GM11168 (cell line): ENCODE measurements at regions not wholly inside any gene's neighbourhood (a gene's known extent, or its start where the extent isn't known, plus 50 kb on each side); places are given as distances from the start of the nearest gene placed in this dataset.
"Not testable (repeated sequence)": the region's sequence is repeated elsewhere in the genome, so short reads cannot be mapped to it uniquely, and the experiment has no call there.

Experiments used
- in situ Hi-C: fragments of 300-500 bp; cut with MboI; formaldehyde crosslinking; loops from one replicate; pipeline ENCODE4 v1.12.0; 2022; ENCODE audit warnings: low sequenced_read_pairs; ENCODE audit not compliant: unreplicated experiment

DNA sequence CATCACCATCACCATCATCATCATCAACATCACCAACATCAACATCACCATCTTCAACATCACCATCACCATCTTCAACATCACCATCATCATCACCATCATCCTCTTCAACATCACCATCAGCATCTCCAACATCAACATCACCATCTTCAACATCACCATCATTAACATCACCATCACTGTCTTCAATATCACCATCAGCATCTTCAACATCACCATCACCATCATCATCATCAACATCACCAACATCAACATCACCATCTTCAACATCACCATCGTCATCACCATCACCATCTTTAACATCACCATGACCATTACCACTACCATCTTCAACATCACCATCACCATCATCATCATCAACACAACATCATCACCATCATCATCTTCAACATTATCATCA, 267.2 kb downstream of the SP3 start:
- in situ Hi-C loops, result no loop called here

DNA sequence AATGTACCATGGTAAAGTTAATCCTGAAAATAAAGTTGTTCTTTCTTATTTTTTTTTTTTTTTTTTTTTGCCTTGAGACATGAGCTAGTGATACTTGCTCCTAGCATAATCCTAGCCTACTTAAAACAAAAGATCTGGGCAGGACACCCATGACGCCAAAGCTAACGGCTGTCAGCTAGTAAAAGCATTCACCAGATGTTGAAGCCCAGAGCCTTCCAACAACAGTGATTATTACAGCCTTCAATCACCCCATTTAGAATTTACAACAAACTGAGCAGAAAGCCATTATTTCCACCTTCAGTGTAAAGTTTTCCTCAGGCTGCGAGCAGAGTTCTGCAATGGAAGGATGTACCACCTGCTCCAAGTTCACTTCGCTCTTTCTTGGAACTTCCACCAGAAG, 259.5 kb downstream of the SP3 start:
- in situ Hi-C loops, result no loop called here

DNA sequence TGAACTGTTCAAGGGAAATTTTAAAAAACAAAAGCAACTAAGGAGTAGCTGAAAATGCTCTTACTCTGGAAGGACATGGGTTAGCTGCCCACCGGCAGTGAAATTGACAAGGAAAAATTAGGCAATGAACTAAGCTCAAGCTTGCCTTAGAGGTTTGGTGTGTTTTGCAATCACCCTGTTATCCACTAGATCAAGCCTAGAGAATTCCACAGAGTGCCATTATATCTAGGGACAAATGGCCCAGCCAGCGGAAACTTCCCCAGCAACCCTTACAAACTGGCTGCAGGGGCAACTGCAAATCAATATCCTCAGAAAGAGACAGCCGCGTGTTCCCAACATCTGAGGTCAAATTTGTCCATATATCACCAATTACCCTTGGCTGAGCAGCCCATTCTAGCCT, 258.2 kb downstream of the SP3 start:
- in situ Hi-C loops, result no loop called here

DNA sequence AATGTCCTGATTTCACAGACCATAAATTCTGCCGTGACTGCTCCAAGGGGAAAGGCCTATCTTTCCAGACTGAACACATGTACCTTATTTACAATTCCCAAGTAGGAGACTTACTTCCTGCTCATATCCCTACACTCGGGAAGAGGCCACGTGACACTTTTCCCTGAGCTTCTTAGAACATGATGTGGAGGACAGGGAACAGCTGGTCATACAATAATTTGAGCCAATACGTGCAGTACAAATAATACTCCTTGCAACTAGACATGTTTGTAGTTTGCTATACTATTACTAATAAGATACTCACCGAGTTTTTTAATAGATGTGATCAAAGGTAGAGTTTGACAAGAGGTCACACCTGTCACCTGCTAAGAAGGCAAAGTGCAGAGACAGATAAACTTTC, 256.4 kb downstream of the SP3 start:
- in situ Hi-C loops, result no loop called here

DNA sequence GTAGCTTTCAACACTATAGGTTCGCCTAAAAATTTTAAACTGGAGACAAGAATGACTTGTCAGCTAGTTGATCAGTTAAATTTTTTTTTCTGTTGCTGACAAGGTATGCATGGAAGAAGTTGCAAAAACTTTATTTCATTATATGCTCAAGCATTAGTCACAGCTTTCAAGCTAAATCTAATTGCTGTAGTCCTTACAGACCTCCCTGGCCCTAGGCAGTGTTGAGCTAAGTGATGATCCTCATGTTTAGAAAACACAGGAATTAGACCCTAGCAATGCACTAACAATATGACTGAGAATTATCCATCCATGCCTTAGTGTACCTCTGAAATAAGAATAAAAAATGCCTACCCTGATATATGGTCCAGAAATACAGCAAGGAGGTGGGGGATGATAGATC, 253.4 kb downstream of the SP3 start:
- in situ Hi-C loops, result no loop called here

DNA sequence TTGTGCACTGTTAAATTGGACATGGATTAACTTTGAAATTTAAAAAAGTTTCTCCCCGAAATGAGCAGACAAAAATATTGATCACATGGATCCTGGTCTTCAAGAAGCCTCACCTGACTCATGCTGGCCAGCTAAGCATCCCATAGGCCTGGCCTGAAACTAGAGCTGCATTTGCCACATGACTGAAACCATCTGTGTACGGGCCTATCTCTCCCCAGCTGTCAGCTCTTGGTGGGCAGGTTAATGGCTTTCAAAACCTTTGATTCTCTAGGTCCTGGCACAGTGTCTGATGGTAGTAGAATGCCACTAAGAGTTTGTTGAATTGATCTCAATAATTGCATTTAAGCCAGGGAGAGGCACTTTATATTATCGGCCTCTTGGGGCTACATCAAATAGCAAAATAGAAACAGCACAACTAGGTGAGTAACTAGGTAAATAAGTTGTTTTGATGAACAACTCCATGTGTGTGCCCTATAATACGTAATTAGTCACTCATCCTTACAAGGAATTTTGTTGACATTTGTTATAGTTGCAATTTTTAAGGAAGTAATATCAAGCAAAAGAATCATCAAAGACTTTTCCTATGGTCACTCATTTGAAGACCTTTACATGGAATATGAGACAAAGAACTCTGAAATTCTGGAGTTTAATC, 251.1 kb downstream of the SP3 start:
- in situ Hi-C loops, result no loop called here

DNA sequence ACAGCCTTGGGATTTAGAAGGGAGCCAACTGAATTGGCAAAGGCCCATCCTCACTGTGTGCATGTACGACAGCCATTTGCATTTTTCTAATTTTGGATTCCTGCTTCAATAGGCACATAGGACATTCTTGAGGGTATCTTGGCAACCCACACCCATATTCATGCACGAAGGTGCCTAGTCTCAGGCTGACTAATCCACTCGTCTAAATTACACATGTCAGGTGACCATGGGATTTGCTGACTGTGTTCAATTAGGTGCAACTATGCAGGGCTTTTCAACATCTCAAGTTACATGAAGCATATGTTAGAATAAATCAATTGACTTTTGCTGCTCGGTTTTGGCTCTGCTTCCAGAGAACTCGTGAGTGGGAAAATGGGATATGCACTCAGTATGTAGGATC, 249.7 kb downstream of the SP3 start:
- in situ Hi-C loops, result no loop called here

DNA sequence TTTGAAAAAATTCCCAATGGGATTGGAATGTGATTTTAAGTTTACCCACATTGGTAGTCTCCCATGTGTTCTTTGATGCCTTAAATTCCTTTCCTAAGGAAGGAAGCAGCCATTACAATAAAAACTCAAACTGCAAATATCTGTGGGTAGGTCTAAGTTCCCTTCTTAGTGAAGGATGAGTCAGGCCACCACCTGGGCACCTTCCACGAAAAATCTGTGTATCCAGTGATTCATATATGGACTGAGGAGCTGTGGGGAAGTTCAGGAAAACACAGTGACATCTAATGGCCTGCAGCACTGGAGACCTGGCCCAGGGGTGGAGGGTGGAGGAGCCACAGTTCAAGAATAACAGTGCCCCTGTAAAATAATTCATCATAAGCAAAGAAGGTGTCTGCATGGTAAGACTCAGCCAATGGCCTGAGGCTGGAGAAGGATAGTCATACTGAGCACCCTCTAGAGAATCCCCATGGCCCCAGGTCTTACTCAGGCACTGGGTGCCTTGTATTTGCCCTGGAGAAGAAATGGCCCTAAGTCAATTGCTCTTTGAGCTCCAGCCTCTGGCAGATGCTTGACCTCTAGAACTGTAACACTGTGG, 248.6 kb downstream of the SP3 start:
- in situ Hi-C loops, result no loop called here

DNA sequence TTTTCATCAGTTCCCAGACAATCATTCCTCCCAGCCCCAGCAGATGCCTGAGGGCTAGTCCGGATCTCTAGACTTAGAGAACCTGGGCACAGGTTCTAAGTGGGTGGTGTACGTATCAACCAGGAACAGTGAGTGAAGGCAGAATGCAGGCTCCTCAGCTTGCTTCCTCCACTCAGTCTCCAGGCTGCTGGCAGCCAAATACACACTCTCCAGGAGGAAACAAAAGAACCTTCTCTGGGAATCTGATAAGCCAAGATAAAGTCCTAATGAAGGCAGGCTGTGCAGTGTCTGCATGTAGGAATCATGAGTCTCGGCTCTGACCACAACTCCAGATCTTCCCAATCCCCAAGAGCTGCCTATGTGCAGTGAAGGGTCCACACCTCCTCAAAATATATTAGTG, 245.7 kb downstream of the SP3 start:
- in situ Hi-C loops, result no loop called here

DNA sequence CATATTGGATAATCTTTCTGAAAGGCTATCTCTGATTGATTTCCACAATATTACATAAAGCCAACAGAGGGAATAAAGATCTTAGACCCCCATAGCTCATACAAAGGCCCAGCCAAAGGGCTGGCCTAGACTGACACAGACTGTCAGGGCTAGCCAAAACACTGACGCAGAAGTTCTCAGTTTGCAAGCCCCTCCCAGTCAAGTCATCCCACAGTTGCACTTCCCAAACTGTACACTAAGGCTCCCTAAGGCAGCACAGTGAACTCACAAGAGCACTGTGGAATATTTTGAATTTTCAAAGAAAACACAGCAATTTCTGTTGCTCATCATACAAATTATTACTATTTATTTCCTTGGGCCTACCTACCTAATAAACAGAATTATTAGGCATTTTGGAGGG, 244.9 kb downstream of the SP3 start:
- in situ Hi-C loops, result no loop called here

DNA sequence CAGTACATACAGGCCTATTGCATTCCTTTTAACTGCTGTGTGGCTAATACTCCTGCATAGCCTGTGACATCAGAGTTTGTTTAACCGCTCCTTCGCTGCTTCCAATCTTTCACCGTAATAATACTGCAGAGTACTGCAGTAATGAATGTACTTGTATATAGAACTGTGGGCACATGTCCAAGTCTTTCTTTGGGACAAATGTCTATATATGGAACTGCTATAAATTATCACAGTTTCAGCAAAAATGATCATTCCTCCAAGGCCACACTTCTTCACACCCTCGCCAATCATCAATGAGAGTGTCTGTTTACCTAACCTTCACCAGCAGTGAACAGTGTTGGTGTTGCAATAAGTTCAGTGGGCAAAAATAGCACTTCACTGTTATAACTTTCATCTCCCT, 230.4 kb downstream of the SP3 start:
- in situ Hi-C loops, result no loop called here

DNA sequence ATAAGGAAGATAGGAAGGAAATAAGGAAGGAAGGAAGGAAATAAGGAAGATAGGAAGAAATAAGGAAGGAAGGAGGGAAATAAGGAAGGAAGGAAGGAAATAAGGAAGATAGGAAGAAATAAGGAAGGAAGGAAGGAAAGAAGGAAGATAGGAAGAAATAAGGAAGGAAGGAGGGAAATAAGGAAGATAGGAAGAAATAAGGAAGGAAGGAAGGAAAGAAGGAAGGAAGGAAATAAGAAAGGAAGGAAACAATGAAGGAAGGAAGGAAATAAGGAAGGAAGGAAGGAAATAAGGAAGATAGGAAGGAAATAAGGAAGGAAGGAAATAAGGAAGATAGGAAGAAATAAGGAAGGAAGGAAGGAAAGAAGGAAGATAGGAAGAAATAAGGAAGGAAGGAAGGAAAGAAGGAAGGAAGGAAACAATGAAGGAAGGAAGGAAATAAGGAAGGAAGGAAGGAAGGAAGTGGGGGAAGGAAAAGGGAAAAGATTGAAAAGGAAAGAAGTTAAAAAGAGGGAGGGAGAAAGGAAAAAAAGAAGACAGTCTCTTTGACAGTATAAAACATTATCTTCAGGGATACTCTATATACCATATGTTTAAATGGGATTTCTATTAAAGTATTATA, 227.1 kb downstream of the SP3 start:
- in situ Hi-C loops, result not testable (repeated sequence)

DNA sequence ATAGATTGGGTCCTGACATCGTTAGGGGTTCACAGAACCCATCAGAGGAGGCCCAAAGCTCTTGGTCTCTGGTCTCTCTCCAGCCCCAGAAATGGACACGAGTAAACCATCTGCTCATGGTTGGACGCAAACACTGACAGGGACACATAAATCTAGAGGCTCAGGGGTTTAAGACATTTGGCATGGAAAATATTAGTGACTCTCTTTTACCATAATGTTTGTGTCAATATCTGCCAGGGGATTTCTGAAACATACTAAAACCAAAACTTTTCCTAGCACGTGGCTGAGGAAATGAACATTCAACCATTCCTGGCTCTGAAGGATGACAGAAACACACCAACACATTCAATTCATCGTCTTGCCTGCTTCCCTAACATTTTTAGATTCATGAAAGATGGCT, 226.2 kb downstream of the SP3 start:
- in situ Hi-C loops, result no loop called here

DNA sequence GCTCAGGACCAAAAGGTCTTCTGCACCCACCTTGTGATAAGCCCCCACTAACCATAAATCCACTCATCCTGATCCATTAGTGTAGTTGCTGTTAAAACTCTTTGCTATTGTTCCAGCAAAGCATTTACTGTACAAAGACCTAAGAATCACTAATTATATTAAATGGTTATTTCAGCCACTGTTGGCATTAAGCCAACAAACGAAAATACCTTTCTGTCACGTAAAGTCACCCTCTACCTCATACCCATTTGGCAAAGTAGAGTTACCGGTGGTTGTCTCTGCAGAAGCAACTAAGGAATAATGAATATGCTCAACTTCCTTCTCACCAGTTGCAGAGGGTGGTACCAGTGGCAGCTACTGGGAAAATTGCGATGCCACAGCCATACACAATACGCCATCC, 224.5 kb downstream of the SP3 start:
- in situ Hi-C loops, result no loop called here

DNA sequence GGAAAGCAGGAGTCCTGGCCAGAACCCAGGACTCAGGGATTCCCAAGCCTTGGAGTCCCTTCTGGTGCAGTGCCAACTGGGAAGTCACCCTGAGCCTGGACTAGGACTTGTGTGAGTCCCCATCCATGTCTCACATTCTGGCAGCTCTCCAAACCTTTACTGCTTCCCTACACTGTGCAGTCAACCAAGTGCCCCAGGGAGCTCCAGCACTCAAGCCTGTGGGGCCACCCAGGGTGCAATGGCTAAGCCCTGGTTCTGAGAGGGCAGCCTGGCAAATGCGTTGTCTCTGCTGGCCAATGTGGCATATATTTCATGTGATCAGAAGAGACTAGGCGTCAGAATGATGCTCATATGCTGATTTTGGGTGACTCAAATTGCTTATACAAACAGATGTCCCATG, 223.4 kb downstream of the SP3 start:
- in situ Hi-C loops, result no loop called here

DNA sequence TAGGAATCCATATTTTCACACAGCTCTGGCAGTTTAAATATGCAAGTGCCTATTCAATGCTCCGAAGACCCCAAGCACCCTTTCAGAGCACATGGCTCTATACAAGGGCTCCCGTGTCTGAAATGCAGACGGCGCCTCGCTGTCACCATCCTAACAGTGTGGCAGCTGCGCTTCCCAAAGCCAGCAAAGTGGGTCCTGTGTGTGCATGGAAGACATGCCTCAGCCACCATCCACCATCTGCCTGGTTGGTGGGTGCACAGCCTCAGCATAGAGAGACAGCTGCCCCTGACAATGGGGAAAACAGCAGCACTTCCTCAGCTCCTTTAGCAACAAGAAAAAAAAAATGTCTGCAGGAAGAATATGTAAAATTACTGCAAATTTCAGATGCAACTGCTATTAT, 218.1 kb downstream of the SP3 start:
- in situ Hi-C loops, result no loop called here

DNA sequence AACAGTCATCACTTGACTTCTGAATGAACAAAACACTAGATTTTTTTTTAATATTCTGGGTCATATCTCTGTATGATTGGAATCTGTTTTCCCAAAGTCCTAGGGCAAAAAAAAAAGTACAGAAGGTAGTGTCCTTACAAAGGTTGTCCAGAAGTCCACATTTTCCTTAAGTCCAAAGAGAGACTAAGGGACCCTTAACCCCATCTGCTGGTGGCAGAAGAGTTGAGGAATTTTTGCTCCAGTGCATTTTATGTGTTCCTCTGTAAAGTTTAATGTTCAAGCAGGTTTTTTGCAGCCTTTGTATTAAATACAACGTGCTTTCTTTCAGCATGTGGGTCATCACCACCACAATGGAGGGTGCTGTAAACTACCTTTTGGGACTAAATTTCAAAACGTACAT, 215.9 kb downstream of the SP3 start:
- in situ Hi-C loops, result no loop called here

DNA sequence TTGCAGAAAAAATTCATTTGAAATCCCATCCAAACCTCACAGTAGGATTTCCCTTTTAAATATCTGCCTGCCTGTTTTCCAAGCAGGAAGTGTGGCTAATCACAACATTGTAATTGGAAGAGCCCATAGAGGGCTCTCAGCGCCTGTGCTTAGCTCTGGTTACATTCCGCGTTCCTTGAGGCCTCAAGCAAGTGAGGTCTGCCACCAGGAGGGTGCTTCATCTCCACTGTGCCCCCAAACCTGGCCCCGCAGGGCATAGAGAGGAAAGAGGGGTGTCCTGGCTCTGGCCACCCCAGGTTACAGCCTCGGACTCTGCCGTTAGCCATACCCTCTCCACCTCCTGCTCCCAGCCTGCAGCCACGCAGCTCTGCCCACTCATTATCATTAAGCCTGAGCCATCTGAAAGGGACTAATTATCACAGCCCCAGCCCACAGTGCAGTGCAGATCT, 214.8 kb downstream of the SP3 start:
- in situ Hi-C loops, result no loop called here

DNA sequence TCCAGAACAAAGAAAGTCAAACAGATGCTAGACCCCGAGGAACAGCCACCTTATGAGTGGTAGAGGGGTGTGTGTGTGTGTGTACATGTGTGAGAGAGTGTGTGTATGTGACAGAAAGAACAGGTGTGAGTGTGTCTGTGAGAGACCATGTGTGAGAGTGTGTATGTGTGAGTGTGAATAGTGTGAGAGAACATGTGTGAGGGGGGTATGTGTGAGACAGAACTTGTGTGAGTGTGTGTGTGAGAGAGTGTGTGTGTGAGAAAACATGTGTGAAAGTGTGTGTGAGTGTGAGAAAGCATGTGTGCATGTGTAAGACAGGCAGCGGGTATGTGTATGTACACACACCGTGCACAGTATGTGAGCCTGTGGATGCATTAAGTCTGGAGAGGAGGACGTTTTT, 214.3 kb downstream of the SP3 start:
- in situ Hi-C loops, result no loop called here

DNA sequence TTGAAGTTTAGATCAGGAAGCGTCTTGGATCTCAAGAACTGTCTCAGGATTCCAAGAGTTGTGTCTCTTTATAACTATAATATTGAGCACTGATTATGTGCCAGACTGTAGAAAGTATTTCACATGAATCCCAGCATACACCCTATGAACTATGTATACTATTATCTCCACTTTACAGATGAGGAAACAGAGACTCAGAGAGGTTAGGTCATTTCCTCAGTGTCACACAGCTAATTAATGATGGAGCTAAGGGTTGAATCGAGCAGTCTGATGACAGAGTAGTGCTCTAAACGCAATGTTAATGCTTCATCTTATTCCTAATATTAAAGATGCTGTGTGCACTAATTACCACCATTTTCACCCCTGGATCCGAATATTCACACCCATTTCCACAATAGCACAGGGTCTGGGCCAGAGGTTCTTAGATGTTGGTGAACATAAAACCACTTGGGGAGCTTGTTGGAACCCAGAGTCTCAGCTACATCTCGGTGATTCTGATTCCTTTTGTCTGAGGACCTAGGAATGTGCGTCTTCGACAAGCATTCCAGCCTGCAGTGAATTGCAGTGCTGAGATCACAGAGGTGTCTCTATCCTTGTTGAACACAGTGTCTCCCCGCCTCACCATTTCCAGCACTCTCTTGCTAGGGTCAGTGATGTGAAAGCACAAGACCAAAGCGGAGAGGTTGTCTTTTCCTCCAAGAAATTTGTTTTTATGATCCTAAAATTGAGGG, 213.8 kb downstream of the SP3 start:
- in situ Hi-C loops, result no loop called here

DNA sequence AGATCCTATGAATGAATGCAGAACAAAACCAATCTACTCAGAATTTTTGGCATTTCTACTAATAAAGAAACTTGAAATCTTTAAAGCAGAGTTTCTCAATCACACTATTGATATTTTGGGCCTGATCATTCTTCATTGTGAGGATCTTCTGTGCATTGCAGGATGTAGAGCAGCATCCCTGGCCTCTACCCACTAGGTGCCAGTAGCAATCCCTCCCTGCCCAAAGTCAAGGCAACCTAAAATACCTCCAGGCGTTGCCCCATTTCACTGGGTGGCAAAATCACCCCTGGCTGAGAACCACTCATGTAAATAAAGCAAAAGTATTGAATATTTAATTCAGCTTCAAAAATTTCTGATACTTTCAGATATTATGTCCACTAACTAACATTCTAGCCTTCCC, 213.0 kb downstream of the SP3 start:
- in situ Hi-C loops, result no loop called here
